ENCODE measurements at regions not wholly inside any gene's neighbourhood (a gene's known extent, or its start where the extent isn't known, plus 50 kb on each side); places are given as distances from the start of the nearest gene placed in this dataset.

DNA sequence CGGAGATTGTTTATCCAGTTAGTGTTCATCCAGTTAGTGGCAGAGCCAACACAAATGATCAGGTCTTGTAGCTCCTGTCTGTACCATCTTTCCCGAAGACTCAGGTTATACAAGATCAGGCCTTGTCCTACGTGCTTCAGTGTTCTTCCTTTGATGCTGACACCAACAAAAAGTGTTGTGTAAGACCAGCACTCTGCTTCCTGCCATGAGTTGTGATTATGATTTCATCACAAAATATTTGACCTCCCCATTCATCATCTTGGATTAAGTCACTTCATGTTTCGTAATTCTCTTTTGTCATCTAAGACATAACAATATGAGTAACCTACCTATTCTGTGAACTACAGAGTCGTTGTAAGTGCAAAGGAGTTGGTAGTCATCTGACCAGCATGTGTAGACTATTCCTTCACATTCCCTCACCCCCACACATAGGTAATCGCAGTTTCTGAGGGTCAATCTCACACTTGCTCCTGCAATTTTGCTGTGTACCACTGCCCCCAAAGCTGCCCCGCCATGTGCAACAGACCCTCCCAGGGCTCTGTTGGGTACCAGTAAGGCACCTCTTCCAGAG, 135.6 kb upstream of the SLC22A23 start:
- no peak overlapping the region for H3K23ac ChIP-seq (ENCODE audit: low read depth, low read length, poor library complexity)
- H3K9me3 ChIP-seq (replicated peaks in 1 of 2; ENCODE audit: control insufficient read depth in 2 of 2, insufficient read depth in 1 of 2, low read depth in 1 of 2, low read length in 2 of 2) = peaks cover 2% of the 10 kb centered on the region in 2 donors
- H3K4me1 ChIP-seq (ENCODE audit: control insufficient read depth in 2 of 2, insufficient read depth in 1 of 2, low read depth in 1 of 2, low read length in 2 of 2) = no peaks in the 10 kb centered on the region
- H3K18ac ChIP-seq (ENCODE audit: low read length) = no peak overlapping the region
- H3K79me1 ChIP-seq (ENCODE audit: low read depth, low read length) = no peaks in the 10 kb centered on the region
- H2BK12ac ChIP-seq (ENCODE audit: low read length) = no peak overlapping the region
- no peak overlapping the region for H2AK5ac ChIP-seq (ENCODE audit: low read depth, low read length)
- no peak overlapping the region for H3K4me3 ChIP-seq (ENCODE audit: low read length in 2 of 2)
- no CpG with 5 or more reads among the region's 7 CpGs for WGBS, 2 donors (ENCODE audit: extremely low coverage in 2 of 2, insufficient read length in 2 of 2, insufficient replicate concordance in 1 of 2)
- H3K27ac ChIP-seq (replicated peaks; ENCODE audit: low read length) = no peak overlapping the region
- H2BK120ac ChIP-seq (ENCODE audit: low read depth, low read length) = no peak overlapping the region
- H4K91ac ChIP-seq (ENCODE audit: low read depth, low read length, poor library complexity) = no peak overlapping the region
- H2AFZ ChIP-seq (ENCODE audit: low read length) = no peak overlapping the region
- no peak for DNase-seq (ENCODE audit: low spot score)
- no peak overlapping the region for H3K4ac ChIP-seq (ENCODE audit: low read length)
- no peak overlapping the region for H3K4me2 ChIP-seq (ENCODE audit: insufficient read depth, low read length, poor library complexity, severe bottlenecking)
- H3K14ac ChIP-seq (ENCODE audit: low read length) = no peak overlapping the region
- no peaks in the 10 kb centered on the region for H3K36me3 ChIP-seq (replicated peaks in 1 of 2; ENCODE audit: control insufficient read depth in 2 of 2, insufficient read depth in 2 of 2, low read length in 2 of 2)
- no peaks in the 10 kb centered on the region for H3K27me3 ChIP-seq (ENCODE audit: control insufficient read depth in 3 of 3, insufficient read depth in 3 of 3, low read depth in 1 of 3, low read length in 3 of 3)
- no peak overlapping the region for H2BK5ac ChIP-seq (ENCODE audit: low read length)
- H4K8ac ChIP-seq (ENCODE audit: low read depth, low read length) = no peak overlapping the region
- no peak overlapping the region for H3K9ac ChIP-seq (ENCODE audit: low read depth, low read length, poor library complexity)
- no peak overlapping the region for H2BK15ac ChIP-seq (ENCODE audit: low read length)

- Histone ChIP-seq H3K27ac (replicated peaks; ENCODE audit: low read length) (no peak overlapping the region), H3K27me3 (ENCODE audit: control insufficient read depth in 3 of 3, insufficient read depth in 3 of 3, low read depth in 1 of 3, low read length in 3 of 3) (no peaks in the 10 kb centered on the region), H3K4ac (ENCODE audit: low read length) (no peak overlapping the region), H2BK12ac (ENCODE audit: low read length) (no peak overlapping the region), H3K9ac (ENCODE audit: low read depth, low read length, poor library complexity) (no peak overlapping the region), H2AFZ (ENCODE audit: low read length) (no peak overlapping the region), H3K4me3 (ENCODE audit: low read length in 2 of 2) (no peak overlapping the region), H3K14ac (ENCODE audit: low read length) (no peak overlapping the region), H4K91ac (ENCODE audit: low read depth, low read length, poor library complexity) (no peak overlapping the region), H3K18ac (ENCODE audit: low read length) (no peak overlapping the region), H3K4me2 (ENCODE audit: insufficient read depth, low read length, poor library complexity, severe bottlenecking) (no peak overlapping the region), H3K4me1 (ENCODE audit: control insufficient read depth in 2 of 2, insufficient read depth in 1 of 2, low read depth in 1 of 2, low read length in 2 of 2) (no peaks in the 10 kb centered on the region), H2BK15ac (ENCODE audit: low read length) (no peak overlapping the region), H2BK120ac (ENCODE audit: low read depth, low read length) (no peak overlapping the region), H4K8ac (ENCODE audit: low read depth, low read length) (no peak overlapping the region), H2BK5ac (ENCODE audit: low read length) (no peak overlapping the region), H3K9me3 (replicated peaks in 1 of 2; ENCODE audit: control insufficient read depth in 2 of 2, insufficient read depth in 1 of 2, low read depth in 1 of 2, low read length in 2 of 2) (peaks cover 2 to 5% of the 10 kb centered on the region in 2 donors), H2AK5ac (ENCODE audit: low read depth, low read length) (no peak overlapping the region), H3K23ac (ENCODE audit: low read depth, low read length, poor library complexity) (no peak overlapping the region), H3K79me1 (ENCODE audit: low read depth, low read length) (no peaks in the 10 kb centered on the region), H3K36me3 (replicated peaks in 1 of 2; ENCODE audit: control insufficient read depth in 2 of 2, insufficient read depth in 2 of 2, low read length in 2 of 2) (no peaks in the 10 kb centered on the region)
- no CpG with 5 or more reads among the region's 1 CpG for WGBS, 2 donors (ENCODE audit: extremely low coverage in 2 of 2, insufficient read length in 2 of 2, insufficient replicate concordance in 1 of 2)
- DNase-seq (ENCODE audit: low spot score) = no peak
Measured at GRCh38 chr6:3591970-3592369, 135.1 kb upstream of the SLC22A23 start.

GRCh38 chr6:3587660-3588059, 130.8 kb upstream of the SLC22A23 start:
- H3K9ac ChIP-seq (ENCODE audit: low read depth, low read length, poor library complexity) = no peak overlapping the region
- no peak overlapping the region for H4K91ac ChIP-seq (ENCODE audit: low read depth, low read length, poor library complexity)
- no peak overlapping the region for H4K8ac ChIP-seq (ENCODE audit: low read depth, low read length)
- no peak overlapping the region for H2BK12ac ChIP-seq (ENCODE audit: low read length)
- H3K4me3 ChIP-seq (ENCODE audit: low read length in 2 of 2) = no peak overlapping the region
- peaks cover 2 to 5% of the 10 kb centered on the region in 2 donors for H3K9me3 ChIP-seq (replicated peaks in 1 of 2; ENCODE audit: control insufficient read depth in 2 of 2, insufficient read depth in 1 of 2, low read depth in 1 of 2, low read length in 2 of 2)
- H3K79me1 ChIP-seq (ENCODE audit: low read depth, low read length) = no peaks in the 10 kb centered on the region
- DNase-seq (ENCODE audit: low spot score) = no peak
- H3K27ac ChIP-seq (replicated peaks; ENCODE audit: low read length) = no peak overlapping the region
- H3K18ac ChIP-seq (ENCODE audit: low read length) = no peak overlapping the region
- H3K4ac ChIP-seq (ENCODE audit: low read length) = no peak overlapping the region
- no peaks in the 10 kb centered on the region for H3K4me1 ChIP-seq (ENCODE audit: control insufficient read depth in 2 of 2, insufficient read depth in 1 of 2, low read depth in 1 of 2, low read length in 2 of 2)
- H2AFZ ChIP-seq (ENCODE audit: low read length) = no peak overlapping the region
- no peaks in the 10 kb centered on the region for H3K36me3 ChIP-seq (replicated peaks in 1 of 2; ENCODE audit: control insufficient read depth in 2 of 2, insufficient read depth in 2 of 2, low read length in 2 of 2)
- H2BK5ac ChIP-seq (ENCODE audit: low read length) = no peak overlapping the region
- H3K4me2 ChIP-seq (ENCODE audit: insufficient read depth, low read length, poor library complexity, severe bottlenecking) = no peak overlapping the region
- no peak overlapping the region for H2AK5ac ChIP-seq (ENCODE audit: low read depth, low read length)
- H2BK15ac ChIP-seq (ENCODE audit: low read length) = no peak overlapping the region
- no peak overlapping the region for H3K23ac ChIP-seq (ENCODE audit: low read depth, low read length, poor library complexity)
- H2BK120ac ChIP-seq (ENCODE audit: low read depth, low read length) = no peak overlapping the region
- no peak overlapping the region for H3K14ac ChIP-seq (ENCODE audit: low read length)
- no peaks in the 10 kb centered on the region for H3K27me3 ChIP-seq (ENCODE audit: control insufficient read depth in 3 of 3, insufficient read depth in 3 of 3, low read depth in 1 of 3, low read length in 3 of 3)

DNA sequence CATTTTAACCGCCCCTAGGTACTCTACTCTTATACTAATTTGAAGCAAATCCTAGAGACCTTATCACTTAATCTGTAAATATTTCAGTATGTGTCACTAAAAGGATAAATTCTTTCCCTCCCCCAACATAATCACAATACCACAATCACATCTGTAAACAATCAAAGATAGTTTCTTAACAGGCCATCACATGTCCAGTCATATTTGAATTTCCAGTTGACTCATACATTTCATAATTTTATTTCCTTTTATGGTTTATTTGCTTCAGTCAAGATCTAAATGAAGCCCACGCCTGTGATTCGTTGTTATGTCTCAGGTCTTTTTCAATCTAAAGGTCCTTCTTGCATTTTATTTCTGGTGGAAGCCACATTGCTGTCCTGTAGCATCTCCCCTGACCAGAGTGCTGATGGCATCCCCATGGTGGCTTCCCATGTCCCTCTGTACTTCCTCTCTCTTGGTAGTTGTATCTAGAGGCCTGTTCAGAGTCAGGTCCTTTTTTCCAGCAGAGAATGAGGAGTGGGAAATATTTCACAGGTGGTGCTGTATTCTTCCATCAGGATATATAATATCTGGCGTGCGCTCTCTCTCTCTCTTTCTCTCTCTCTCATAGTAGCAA, 128.6 kb upstream of the SLC22A23 start:
- Histone ChIP-seq H3K9ac (ENCODE audit: low read depth, low read length, poor library complexity) (no peak overlapping the region), H3K23ac (ENCODE audit: low read depth, low read length, poor library complexity) (no peak overlapping the region), H3K18ac (ENCODE audit: low read length) (no peak overlapping the region), H2BK12ac (ENCODE audit: low read length) (no peak overlapping the region), H2AK5ac (ENCODE audit: low read depth, low read length) (no peak overlapping the region), H3K4ac (ENCODE audit: low read length) (no peak overlapping the region), H3K4me1 (ENCODE audit: control insufficient read depth in 2 of 2, insufficient read depth in 1 of 2, low read depth in 1 of 2, low read length in 2 of 2) (no peaks in the 10 kb centered on the region), H4K8ac (ENCODE audit: low read depth, low read length) (no peak overlapping the region), H3K79me1 (ENCODE audit: low read depth, low read length) (no peaks in the 10 kb centered on the region), H3K4me2 (ENCODE audit: insufficient read depth, low read length, poor library complexity, severe bottlenecking) (no peak overlapping the region), H4K91ac (ENCODE audit: low read depth, low read length, poor library complexity) (no peak overlapping the region), H2BK5ac (ENCODE audit: low read length) (no peak overlapping the region), H2BK120ac (ENCODE audit: low read depth, low read length) (no peak overlapping the region), H2BK15ac (ENCODE audit: low read length) (no peak overlapping the region), H3K4me3 (ENCODE audit: low read length in 2 of 2) (no peak overlapping the region), H3K9me3 (replicated peaks in 1 of 2; ENCODE audit: control insufficient read depth in 2 of 2, insufficient read depth in 1 of 2, low read depth in 1 of 2, low read length in 2 of 2) (peaks cover 2 to 5% of the 10 kb centered on the region in 2 donors), H3K36me3 (replicated peaks in 1 of 2; ENCODE audit: control insufficient read depth in 2 of 2, insufficient read depth in 2 of 2, low read length in 2 of 2) (no peaks in the 10 kb centered on the region), H2AFZ (ENCODE audit: low read length) (no peak overlapping the region), H3K14ac (ENCODE audit: low read length) (no peak overlapping the region), H3K27me3 (ENCODE audit: control insufficient read depth in 3 of 3, insufficient read depth in 3 of 3, low read depth in 1 of 3, low read length in 3 of 3) (no peaks in the 10 kb centered on the region), H3K27ac (replicated peaks; ENCODE audit: low read length) (no peak overlapping the region)
- no peak for DNase-seq (ENCODE audit: low spot score)
- no CpG with 5 or more reads among the region's 5 CpGs for WGBS, 2 donors (ENCODE audit: extremely low coverage in 2 of 2, insufficient read length in 2 of 2, insufficient replicate concordance in 1 of 2)

Data from neuronal stem cell (in vitro differentiated cells).